ENCODE measurements at regions not wholly inside any gene's neighbourhood (a gene's known extent, or its start where the extent isn't known, plus 50 kb on each side); places are given as distances from the start of the nearest gene placed in this dataset.

GRCh38 chr5:23579566-23579965, 72.2 kb downstream of the PRDM9 start:
- FAIRE-seq (no peak), DNase-seq (no peak)
- Histone ChIP-seq H3K36me3 (ENCODE audit: control insufficient read depth in 3 of 3, insufficient read depth in 2 of 3, low read depth in 1 of 3, low read length in 3 of 3) (no peaks in the 10 kb centered on the region), H3K9me3 (ENCODE audit: control insufficient read depth in 2 of 2, insufficient read depth in 1 of 2, low read depth in 1 of 2, low read length in 1 of 2) (no peaks in the 10 kb centered on the region), H3K27me3 (ENCODE audit: control insufficient read depth in 3 of 3, insufficient read depth in 3 of 3, low read length in 3 of 3) (no peaks in the 10 kb centered on the region), H3K4me1 (ENCODE audit: control insufficient read depth in 3 of 3, insufficient read depth in 2 of 3, low read depth in 1 of 3, low read length in 2 of 3) (no peaks in the 10 kb centered on the region), H3K4me3 (ENCODE audit: low read depth in 1 of 3, low read length in 3 of 3) (no peak overlapping the region), H3K27ac (ENCODE audit: low read depth in 1 of 3, low read length in 2 of 3) (no peak overlapping the region)
- 66 to 68% (median 67%) methylated on average over 3 of the region's 3 CpGs for WGBS, 3 donors

GRCh38 chr5:23583081-23583480, 75.7 kb downstream of the PRDM9 start:
- H3K36me3 ChIP-seq (ENCODE audit: control insufficient read depth in 3 of 3, insufficient read depth in 2 of 3, low read depth in 1 of 3, low read length in 3 of 3) = no peaks in the 10 kb centered on the region
- WGBS, 3 donors = 71 to 73% (median 71%) methylated on average over 3 of the region's 3 CpGs
- H3K27ac ChIP-seq (ENCODE audit: low read depth in 1 of 3, low read length in 2 of 3) = no peak overlapping the region
- H3K27me3 ChIP-seq (ENCODE audit: control insufficient read depth in 3 of 3, insufficient read depth in 3 of 3, low read length in 3 of 3) = no peaks in the 10 kb centered on the region
- no peak overlapping the region for H3K4me3 ChIP-seq (ENCODE audit: low read depth in 1 of 3, low read length in 3 of 3)
- DNase-seq (no peak), FAIRE-seq (no peak)
- H3K9me3 ChIP-seq (ENCODE audit: control insufficient read depth in 2 of 2, insufficient read depth in 1 of 2, low read depth in 1 of 2, low read length in 1 of 2) = no peaks in the 10 kb centered on the region
- H3K4me1 ChIP-seq (ENCODE audit: control insufficient read depth in 3 of 3, insufficient read depth in 2 of 3, low read depth in 1 of 3, low read length in 2 of 3) = no peaks in the 10 kb centered on the region

GRCh38 chr5:23588841-23589326, 81.5 kb downstream of the PRDM9 start:
- Histone ChIP-seq H3K9me3 (ENCODE audit: control insufficient read depth in 2 of 2, insufficient read depth in 1 of 2, low read depth in 1 of 2, low read length in 1 of 2) (no peaks in the 10 kb centered on the region), H3K36me3 (ENCODE audit: control insufficient read depth in 3 of 3, insufficient read depth in 2 of 3, low read depth in 1 of 3, low read length in 3 of 3) (no peaks in the 10 kb centered on the region), H3K4me1 (ENCODE audit: control insufficient read depth in 3 of 3, insufficient read depth in 2 of 3, low read depth in 1 of 3, low read length in 2 of 3) (no peaks in the 10 kb centered on the region), H3K27me3 (ENCODE audit: control insufficient read depth in 3 of 3, insufficient read depth in 3 of 3, low read length in 3 of 3) (no peaks in the 10 kb centered on the region), H3K27ac (ENCODE audit: low read depth in 1 of 3, low read length in 2 of 3) (no peak overlapping the region), H3K4me3 (ENCODE audit: low read depth in 1 of 3, low read length in 3 of 3) (no peak overlapping the region)
- DNase-seq = no peak
- 54 to 64% (median 56%) methylated on average over 3 of the region's 3 CpGs for WGBS, 3 donors
- FAIRE-seq = no peak

DNA sequence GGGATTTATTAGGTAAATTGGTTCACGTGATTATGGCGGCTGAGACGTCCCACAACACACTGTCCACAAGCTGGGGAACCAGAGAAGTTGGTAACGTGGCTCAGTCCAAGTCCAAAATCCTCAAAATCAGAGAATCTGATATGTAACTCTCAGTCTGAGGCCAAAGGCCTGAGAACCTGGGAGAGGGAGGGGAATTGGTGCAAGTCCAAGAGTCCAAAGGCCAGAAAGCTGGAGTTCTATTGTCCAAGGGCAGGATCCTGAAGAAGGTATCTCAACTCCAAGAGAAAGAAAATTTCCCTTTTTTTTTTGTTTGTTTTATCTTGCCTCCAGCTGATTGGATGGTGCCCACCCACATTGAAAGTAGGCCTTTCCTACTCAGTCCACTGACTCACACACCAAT, 83.8 kb downstream of the PRDM9 start:
- Histone ChIP-seq H3K27me3 (ENCODE audit: control insufficient read depth in 3 of 3, insufficient read depth in 3 of 3, low read length in 3 of 3) (no peaks in the 10 kb centered on the region), H3K4me1 (ENCODE audit: control insufficient read depth in 3 of 3, insufficient read depth in 2 of 3, low read depth in 1 of 3, low read length in 2 of 3) (no peaks in the 10 kb centered on the region), H3K9me3 (ENCODE audit: control insufficient read depth in 2 of 2, insufficient read depth in 1 of 2, low read depth in 1 of 2, low read length in 1 of 2) (no peaks in the 10 kb centered on the region), H3K27ac (ENCODE audit: low read depth in 1 of 3, low read length in 2 of 3) (no peak overlapping the region), H3K4me3 (ENCODE audit: low read depth in 1 of 3, low read length in 3 of 3) (no peak overlapping the region), H3K36me3 (ENCODE audit: control insufficient read depth in 3 of 3, insufficient read depth in 2 of 3, low read depth in 1 of 3, low read length in 3 of 3) (no peaks in the 10 kb centered on the region)
- WGBS, 3 donors = 77 to 81% (median 81%) methylated on average over 4 of the region's 4 CpGs
- FAIRE-seq = no peak
- no peak for DNase-seq

- Histone ChIP-seq H3K27ac (ENCODE audit: low read depth in 1 of 3, low read length in 2 of 3) (no peak overlapping the region), H3K4me3 (ENCODE audit: low read depth in 1 of 3, low read length in 3 of 3) (no peak overlapping the region), H3K9me3 (ENCODE audit: control insufficient read depth in 2 of 2, insufficient read depth in 1 of 2, low read depth in 1 of 2, low read length in 1 of 2) (peaks cover 0 to 3% of the 10 kb centered on the region in 2 donors), H3K36me3 (ENCODE audit: control insufficient read depth in 3 of 3, insufficient read depth in 2 of 3, low read depth in 1 of 3, low read length in 3 of 3) (no peaks in the 10 kb centered on the region), H3K4me1 (ENCODE audit: control insufficient read depth in 3 of 3, insufficient read depth in 2 of 3, low read depth in 1 of 3, low read length in 2 of 3) (no peaks in the 10 kb centered on the region), H3K27me3 (ENCODE audit: control insufficient read depth in 3 of 3, insufficient read depth in 3 of 3, low read length in 3 of 3) (no peaks in the 10 kb centered on the region)
- no peak for DNase-seq
- FAIRE-seq = no peak
- WGBS, 3 donors = 57 to 67% (median 63%) methylated on average over 2 of the region's 2 CpGs
Measured at GRCh38 chr5:23606927-23607326, 99.5 kb downstream of the PRDM9 start.

DNA sequence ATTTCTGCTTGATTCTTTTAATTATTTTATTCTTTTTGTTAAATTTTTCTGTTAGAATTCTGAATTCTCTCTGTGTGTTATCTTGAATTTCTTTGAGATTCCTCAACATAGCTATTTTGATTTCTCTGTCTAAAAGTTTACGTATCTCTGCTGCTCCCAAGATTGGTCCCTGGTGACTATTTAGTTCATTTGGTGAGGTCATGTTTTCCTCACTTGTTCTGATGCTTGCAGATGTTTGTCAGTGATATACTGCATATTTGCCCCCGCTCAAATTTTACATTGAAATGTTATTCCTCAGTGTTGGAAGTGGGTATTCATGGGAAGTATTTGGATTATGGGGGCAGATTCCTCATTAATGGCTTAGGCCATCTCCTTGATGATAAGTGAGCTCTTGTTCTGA, 105.3 kb downstream of the PRDM9 start:
- no peak for DNase-seq
- WGBS, 3 donors = 48 to 75% (median 71%) methylated on average over 2 of the region's 2 CpGs
- H3K4me1 ChIP-seq (ENCODE audit: control insufficient read depth in 3 of 3, insufficient read depth in 2 of 3, low read depth in 1 of 3, low read length in 2 of 3) = no peaks in the 10 kb centered on the region
- peaks cover 0 to 11% of the 10 kb centered on the region in 2 donors for H3K9me3 ChIP-seq (ENCODE audit: control insufficient read depth in 2 of 2, insufficient read depth in 1 of 2, low read depth in 1 of 2, low read length in 1 of 2)
- no peak overlapping the region for H3K27ac ChIP-seq (ENCODE audit: low read depth in 1 of 3, low read length in 2 of 3)
- no peaks in the 10 kb centered on the region for H3K27me3 ChIP-seq (ENCODE audit: control insufficient read depth in 3 of 3, insufficient read depth in 3 of 3, low read length in 3 of 3)
- no peaks in the 10 kb centered on the region for H3K36me3 ChIP-seq (ENCODE audit: control insufficient read depth in 3 of 3, insufficient read depth in 2 of 3, low read depth in 1 of 3, low read length in 3 of 3)
- FAIRE-seq = no peak
- H3K4me3 ChIP-seq (ENCODE audit: low read depth in 1 of 3, low read length in 3 of 3) = no peak overlapping the region

DNA sequence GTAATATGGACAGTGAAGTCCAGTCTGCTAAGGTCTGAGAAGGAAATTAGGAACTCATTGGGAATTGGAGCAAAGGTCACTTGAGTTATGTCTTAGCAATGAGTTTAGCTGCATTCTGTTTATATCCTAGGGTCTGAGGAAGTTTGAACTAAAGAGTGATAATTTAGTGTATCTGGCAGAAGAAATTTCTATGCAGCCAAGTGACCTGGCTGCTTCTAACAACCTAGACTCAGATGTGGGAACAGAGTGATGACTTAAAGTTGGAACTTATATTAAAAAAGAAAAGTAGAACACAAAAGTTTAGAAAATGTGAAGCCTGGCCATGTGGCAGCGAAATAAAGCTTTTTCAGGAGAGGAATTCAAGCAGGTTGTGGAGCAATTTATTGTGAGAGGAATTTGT, 106.2 kb downstream of the PRDM9 start:
- no peaks in the 10 kb centered on the region for H3K4me1 ChIP-seq (ENCODE audit: control insufficient read depth in 3 of 3, insufficient read depth in 2 of 3, low read depth in 1 of 3, low read length in 2 of 3)
- FAIRE-seq (no peak), DNase-seq (no peak)
- no peak overlapping the region for H3K4me3 ChIP-seq (ENCODE audit: low read depth in 1 of 3, low read length in 3 of 3)
- H3K27me3 ChIP-seq (ENCODE audit: control insufficient read depth in 3 of 3, insufficient read depth in 3 of 3, low read length in 3 of 3) = no peaks in the 10 kb centered on the region
- H3K36me3 ChIP-seq (ENCODE audit: control insufficient read depth in 3 of 3, insufficient read depth in 2 of 3, low read depth in 1 of 3, low read length in 3 of 3) = no peaks in the 10 kb centered on the region
- H3K27ac ChIP-seq (ENCODE audit: low read depth in 1 of 3, low read length in 2 of 3) = no peak overlapping the region
- 36 to 65% (median 60%) methylated on average over 1 of the region's 1 CpG for WGBS, 3 donors
- H3K9me3 ChIP-seq (ENCODE audit: control insufficient read depth in 2 of 2, insufficient read depth in 1 of 2, low read depth in 1 of 2, low read length in 1 of 2) = peaks cover 0 to 11% of the 10 kb centered on the region in 2 donors

GRCh38 chr5:23614422-23614821, 107.0 kb downstream of the PRDM9 start:
- H3K4me1 ChIP-seq (ENCODE audit: control insufficient read depth in 3 of 3, insufficient read depth in 2 of 3, low read depth in 1 of 3, low read length in 2 of 3) = no peaks in the 10 kb centered on the region
- no peak for FAIRE-seq
- WGBS, 3 donors = 39 to 78% (median 50%) methylated on average over 1 of the region's 1 CpG

GRCh38 chr5:23626961-23627360, 119.6 kb downstream of the PRDM9 start:
- no peaks in the 10 kb centered on the region for H3K4me1 ChIP-seq (ENCODE audit: control insufficient read depth in 3 of 3, insufficient read depth in 2 of 3, low read depth in 1 of 3, low read length in 2 of 3)
- no peaks in the 10 kb centered on the region for H3K36me3 ChIP-seq (ENCODE audit: control insufficient read depth in 3 of 3, insufficient read depth in 2 of 3, low read depth in 1 of 3, low read length in 3 of 3)
- FAIRE-seq (no peak), DNase-seq (no peak)
- H3K27ac ChIP-seq (ENCODE audit: low read depth in 1 of 3, low read length in 2 of 3) = no peak overlapping the region
- H3K27me3 ChIP-seq (ENCODE audit: control insufficient read depth in 3 of 3, insufficient read depth in 3 of 3, low read length in 3 of 3) = no peaks in the 10 kb centered on the region
- no peak overlapping the region for H3K4me3 ChIP-seq (ENCODE audit: low read depth in 1 of 3, low read length in 3 of 3)
- H3K9me3 ChIP-seq (ENCODE audit: control insufficient read depth in 2 of 2, insufficient read depth in 1 of 2, low read depth in 1 of 2, low read length in 1 of 2) = no peaks in the 10 kb centered on the region
- WGBS, 3 donors = 60 to 76% (median 66%) methylated on average over 4 of the region's 4 CpGs

More at GRCh38 chr5:23614422-23614821, 107.0 kb downstream of the PRDM9 start:
- H3K4me3 ChIP-seq (ENCODE audit: low read depth in 1 of 3, low read length in 3 of 3) = no peak overlapping the region
- H3K36me3 ChIP-seq (ENCODE audit: control insufficient read depth in 3 of 3, insufficient read depth in 2 of 3, low read depth in 1 of 3, low read length in 3 of 3) = no peaks in the 10 kb centered on the region
- no peak overlapping the region for H3K27ac ChIP-seq (ENCODE audit: low read depth in 1 of 3, low read length in 2 of 3)
- H3K9me3 ChIP-seq (ENCODE audit: control insufficient read depth in 2 of 2, insufficient read depth in 1 of 2, low read depth in 1 of 2, low read length in 1 of 2) = peaks cover 0 to 11% of the 10 kb centered on the region in 2 donors
- no peaks in the 10 kb centered on the region for H3K27me3 ChIP-seq (ENCODE audit: control insufficient read depth in 3 of 3, insufficient read depth in 3 of 3, low read length in 3 of 3)
- no peak for DNase-seq

All from small intestine (tissue), 7 donors.